ENCODE measurements at regions not wholly inside any gene's neighbourhood (a gene's known extent, or its start where the extent isn't known, plus 50 kb on each side); places are given as distances from the start of the nearest gene placed in this dataset.

DNA sequence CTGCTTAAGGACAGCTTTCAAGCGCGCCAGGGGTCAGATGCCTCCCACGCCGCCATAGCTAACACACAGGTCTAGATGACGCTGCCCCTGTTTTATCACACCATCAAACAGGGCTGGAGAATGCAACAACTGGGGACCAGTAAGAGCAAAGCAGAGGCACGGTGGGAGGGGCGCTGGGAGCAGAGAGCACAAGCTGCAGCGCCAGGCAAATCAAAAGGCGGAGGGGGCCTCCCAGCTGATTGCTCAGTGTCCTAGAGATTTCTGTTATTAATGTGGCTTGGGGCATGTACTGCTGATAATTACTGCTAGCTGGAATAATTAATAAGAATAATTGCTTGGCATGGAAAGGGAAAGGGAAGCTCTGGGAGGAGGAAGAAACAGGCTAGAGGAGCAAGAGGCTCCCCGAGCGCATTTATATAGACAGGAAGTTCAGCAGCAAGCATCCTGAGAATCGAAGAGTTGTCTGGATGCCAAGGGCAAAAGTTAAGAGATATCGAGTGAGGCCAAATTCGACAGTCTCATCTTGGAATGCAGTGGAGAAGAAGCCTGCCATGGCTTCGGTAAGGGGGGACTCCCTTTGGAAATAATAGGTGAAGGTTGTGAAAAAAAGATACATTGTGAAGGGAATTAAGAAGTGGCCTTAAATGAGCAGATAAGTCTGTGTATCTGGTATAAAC lies 104.5 kb upstream of the ZNF521 start:
- ATAC-seq (peak; percentile 74), DNase-seq (ENCODE audit: low spot score) (peak; percentile 21)
- H4K20me1 ChIP-seq (replicated peaks; ENCODE audit: insufficient read depth) = no peaks in the 10 kb centered on the region
- Mint-ChIP-seq H3K4me1 (peaks cover 11% of the 10 kb centered on the region), H3K36me3 (ENCODE audit: low read depth) (no peaks in the 10 kb centered on the region), H3K9me3 (no peaks in the 10 kb centered on the region), H3K27ac (no peak overlapping the region), H3K4me3 (no peak overlapping the region), H3K27me3 (ENCODE audit: insufficient read depth, low read depth, poor library complexity) (peaks cover 1% of the 10 kb centered on the region)
- peak overlapping the region; percentile 39; the same call in 1 of the 2 replicates for H2AFZ ChIP-seq
- H3K36me3 ChIP-seq (ENCODE audit: insufficient read depth) = no peaks in the 10 kb centered on the region
- H3K4me1 ChIP-seq (ENCODE audit: insufficient read depth) = peaks cover 7% of the 10 kb centered on the region; the same call in 1 of the 2 replicates
- TF ChIP-seq POLR2AphosphoS5 (IDR thresholded peaks at IDR 0.05; ENCODE audit: low read depth) = no peak
- no peak for TF ChIP-seq CTCF (conservative IDR thresholded peaks at IDR 0.05; ENCODE audit: low read depth in 2 of 2)
- no peak overlapping the region for H3K4me3 ChIP-seq
- H3K27me3 ChIP-seq (ENCODE audit: insufficient read depth) = no peaks in the 10 kb centered on the region
- no peaks in the 10 kb centered on the region for H3F3A ChIP-seq (replicated peaks; ENCODE audit: low read depth)
- no peaks in the 10 kb centered on the region for H3K79me2 ChIP-seq (replicated peaks; ENCODE audit: insufficient read depth)
- H3K27ac ChIP-seq (ENCODE audit: low read depth) = no peak overlapping the region
- peaks cover 2% of the 10 kb centered on the region; the same call in 1 of the 2 replicates for H3K9me2 ChIP-seq (ENCODE audit: insufficient read depth)
- no peak overlapping the region for H3K4me2 ChIP-seq

GRCh38 chr18:25455646-25456045 lies 103.7 kb upstream of the ZNF521 start:
- no peak overlapping the region for H3K4me3 ChIP-seq
- no peaks in the 10 kb centered on the region for H4K20me1 ChIP-seq (replicated peaks; ENCODE audit: insufficient read depth)
- H3K36me3 ChIP-seq (ENCODE audit: insufficient read depth) = 0 out of 2 replicates have a peak, but pooled peaks cover 4% of the 10 kb centered on the region
- H3K4me2 ChIP-seq = no peak overlapping the region
- no peaks in the 10 kb centered on the region for H3K9me2 ChIP-seq (ENCODE audit: insufficient read depth)
- Mint-ChIP-seq H3K9me3 (no peaks in the 10 kb centered on the region; the same call in 2 of the 3 replicates), H3K4me3 (no peak overlapping the region), H3K27ac (no peak overlapping the region), H3K36me3 (ENCODE audit: low read depth) (no peaks in the 10 kb centered on the region), H3K27me3 (ENCODE audit: insufficient read depth, low read depth, poor library complexity) (peaks cover 1% of the 10 kb centered on the region), H3K4me1 (peaks cover 11% of the 10 kb centered on the region)
- no peaks in the 10 kb centered on the region for H3K79me2 ChIP-seq (replicated peaks; ENCODE audit: insufficient read depth)
- H3F3A ChIP-seq (replicated peaks; ENCODE audit: low read depth) = no peaks in the 10 kb centered on the region
- H2AFZ ChIP-seq = no peak overlapping the region
- no peaks in the 10 kb centered on the region for H3K27me3 ChIP-seq (ENCODE audit: insufficient read depth)
- TF ChIP-seq ETS1 (IDR thresholded peaks at IDR 0.05) = no peak
- TF ChIP-seq CTCF (conservative IDR thresholded peaks at IDR 0.05; ENCODE audit: low read depth in 2 of 2) = no peak
- no peak for TF ChIP-seq REST (IDR thresholded peaks at IDR 0.05; ENCODE audit: unreplicated experiment)
- TF ChIP-seq NANOG (IDR thresholded peaks at IDR 0.05; ENCODE audit: borderline replicate concordance) = no peak
- no peak for TF ChIP-seq POLR2AphosphoS5 (IDR thresholded peaks at IDR 0.05; ENCODE audit: low read depth)
- no peak for TF ChIP-seq EZH2phosphoT487 (IDR thresholded peaks at IDR 0.05; ENCODE audit: unreplicated experiment)
- no peak for TF ChIP-seq ZNF114 (CRISPR knock-in tag; IDR thresholded peaks at IDR 0.05)
- TF ChIP-seq JUNB (IDR thresholded peaks at IDR 0.05; ENCODE audit: unreplicated experiment) = no peak
- no peak for TF ChIP-seq ZNF331 (CRISPR knock-in tag; IDR thresholded peaks at IDR 0.05; ENCODE audit: low read depth)
- TF ChIP-seq CREB1 (CRISPR knock-in tag; IDR thresholded peaks at IDR 0.05; ENCODE audit: low read depth) = no peak
- no peak for TF ChIP-seq EZH2 (IDR thresholded peaks at IDR 0.05; ENCODE audit: low read depth, unreplicated experiment)
- no peak for DNase-seq (ENCODE audit: low spot score)
- no peak overlapping the region for H3K27ac ChIP-seq (ENCODE audit: low read depth)
- H3K4me1 ChIP-seq (ENCODE audit: insufficient read depth) = peaks cover 7% of the 10 kb centered on the region; the same call in 1 of the 2 replicates
- ATAC-seq = no peak

Data from GM23338 (cell line).